SH-SY5Y (cell line): ENCODE measurements at regions not wholly inside any gene's neighbourhood (a gene's known extent, or its start where the extent isn't known, plus 50 kb on each side); places are given as distances from the start of the nearest gene placed in this dataset.

ENCODE experiments used
- GATA2 ChIP-seq: IDR thresholded peaks from 2 replicates; pipeline ENCODE4 v1.6.1; 2011; ENCODE audit warnings: mild to moderate bottlenecking, low read depth, low read length
- GATA3 ChIP-seq: IDR thresholded peaks from 2 replicates; pipeline ENCODE4 v1.6.1; 2011; ENCODE audit warnings: low read depth, mild to moderate bottlenecking, low read length, moderate library complexity

GRCh38 chr20:24732076-24732475 is 217.0 kb upstream of the CST7 start:
- TF ChIP-seq GATA2 (no peak), GATA3 (no peak)
